ENCODE measurements at regions not wholly inside any gene's neighbourhood (a gene's known extent, or its start where the extent isn't known, plus 50 kb on each side); places are given as distances from the start of the nearest gene placed in this dataset.
"Not testable (repeated sequence)": the region's sequence is repeated elsewhere in the genome, so short reads cannot be mapped to it uniquely, and the experiment has no call there.

DNA sequence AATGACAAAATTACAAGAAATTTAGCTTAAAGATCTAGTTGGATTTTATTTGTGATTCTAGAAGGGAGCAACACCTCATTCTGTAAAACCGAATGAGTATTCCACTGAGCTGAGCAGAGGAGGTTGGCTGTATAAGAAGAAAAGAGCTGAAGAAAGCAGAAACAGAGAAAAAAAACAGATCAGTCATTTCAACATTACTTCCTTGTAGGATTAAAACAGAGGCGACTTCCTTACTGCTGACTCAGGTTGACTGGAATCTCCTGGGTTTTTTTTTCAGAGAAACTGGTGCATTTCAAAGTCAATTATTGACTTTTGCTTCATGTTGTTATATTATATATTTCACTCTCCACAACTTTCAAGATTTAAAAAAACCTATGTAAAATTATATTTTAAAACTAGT, 368.1 kb upstream of the UBE2E2 start:
- POLR2A ChIA-PET (ENCODE audit: partially characterized antibody), result no interaction called here

DNA sequence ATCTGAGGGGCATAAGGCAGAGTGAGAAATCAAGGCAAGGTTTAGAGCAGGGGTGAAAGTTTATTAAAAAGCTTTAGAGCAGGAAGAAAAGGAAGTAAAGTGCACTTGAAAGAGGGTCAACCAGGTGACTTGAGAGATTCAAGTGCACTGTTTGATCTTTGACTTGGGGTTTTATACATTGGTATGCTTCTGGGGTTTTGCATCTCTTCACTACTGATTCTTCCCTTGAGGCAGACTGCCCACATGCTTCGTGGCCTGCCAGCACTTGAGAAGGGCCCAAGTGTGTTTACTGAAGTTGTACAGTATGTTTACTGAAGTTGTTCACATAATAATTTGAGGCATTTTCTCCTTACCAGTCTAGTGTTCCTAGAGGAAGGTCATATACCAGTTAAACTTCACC, 367.0 kb upstream of the UBE2E2 start:
- POLR2A ChIA-PET (ENCODE audit: partially characterized antibody), result no interaction called here
- no peaks in the 10 kb centered on the region for H3K4me1 Mint-ChIP-seq
- Histone ChIP-seq H3K9me3 (ENCODE audit: control insufficient read depth in 1 of 2, low read length in 2 of 2) (no peaks in the 10 kb centered on the region), H3K4me1 (ENCODE audit: insufficient read depth, low read length) (no peaks in the 10 kb centered on the region), H3K36me3 (ENCODE audit: insufficient read depth, low read length) (no peaks in the 10 kb centered on the region), H3K27me3 (ENCODE audit: insufficient read depth, low read length) (no peaks in the 10 kb centered on the region), H3K27ac (ENCODE audit: low read depth, low read length) (no peak overlapping the region), H3K4me3 (ENCODE audit: low read length in 2 of 2) (no peak overlapping the region)
- no peaks in the 10 kb centered on the region for H3K36me3 Mint-ChIP-seq
- no peak overlapping the region for H3K4me3 Mint-ChIP-seq
- H3K9me3 Mint-ChIP-seq, result peaks cover 2 to 12% (median 8%) of the 10 kb centered on the region in 8 donors
- DNase-seq, result no peak
- no peaks in the 10 kb centered on the region for H3K27me3 Mint-ChIP-seq
- intact Hi-C loops (cut with micrococcal nuclease), result no loop called here
- CTCF ChIA-PET (ENCODE audit: partially characterized antibody), result no interaction called here
- no peak overlapping the region for H3K27ac Mint-ChIP-seq

More for the DNA sequence above, 368.1 kb upstream of the UBE2E2 start:
- no peak overlapping the region for H3K4me3 ChIP-seq (ENCODE audit: low read length in 2 of 2)
- Mint-ChIP-seq H3K27me3 (no peaks in the 10 kb centered on the region), H3K36me3 (no peaks in the 10 kb centered on the region), H3K9me3 (peaks cover 2 to 11% (median 5%) of the 10 kb centered on the region in 8 donors), H3K4me3 (no peak overlapping the region), H3K4me1 (no peaks in the 10 kb centered on the region), H3K27ac (no peak overlapping the region)
- CTCF ChIA-PET (ENCODE audit: partially characterized antibody), result no interaction called here
- no peak for DNase-seq
- H3K27me3 ChIP-seq (ENCODE audit: insufficient read depth, low read length), result no peaks in the 10 kb centered on the region
- no peaks in the 10 kb centered on the region for H3K36me3 ChIP-seq (ENCODE audit: insufficient read depth, low read length)
- H3K4me1 ChIP-seq (ENCODE audit: insufficient read depth, low read length), result no peaks in the 10 kb centered on the region
- H3K27ac ChIP-seq (ENCODE audit: low read depth, low read length), result no peak overlapping the region
- intact Hi-C loops (cut with micrococcal nuclease), result no loop called here
- no peaks in the 10 kb centered on the region for H3K9me3 ChIP-seq (ENCODE audit: control insufficient read depth in 1 of 2, low read length in 2 of 2)

DNA sequence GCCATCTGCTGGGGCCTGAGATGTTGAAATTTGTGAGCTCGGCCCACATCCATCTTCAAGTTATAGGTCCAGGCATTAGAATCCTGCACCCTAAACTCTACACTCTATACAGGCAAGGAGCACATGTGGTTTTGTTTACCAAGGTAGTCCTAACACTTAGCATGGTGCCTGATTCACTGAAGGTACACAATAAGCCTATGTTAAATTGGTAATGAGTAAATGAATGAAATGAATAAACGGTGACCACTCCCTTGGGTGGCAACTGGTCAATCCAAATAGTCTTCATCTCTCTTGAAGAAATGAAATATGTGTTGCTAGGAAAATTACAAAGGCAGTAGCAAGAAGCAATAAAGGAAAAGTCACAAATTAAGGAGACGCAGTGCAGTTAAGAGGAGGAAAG, 359.3 kb upstream of the UBE2E2 start:
- intact Hi-C loops (cut with micrococcal nuclease), result no loop called here
- no peaks in the 10 kb centered on the region for H3K36me3 Mint-ChIP-seq

DNA sequence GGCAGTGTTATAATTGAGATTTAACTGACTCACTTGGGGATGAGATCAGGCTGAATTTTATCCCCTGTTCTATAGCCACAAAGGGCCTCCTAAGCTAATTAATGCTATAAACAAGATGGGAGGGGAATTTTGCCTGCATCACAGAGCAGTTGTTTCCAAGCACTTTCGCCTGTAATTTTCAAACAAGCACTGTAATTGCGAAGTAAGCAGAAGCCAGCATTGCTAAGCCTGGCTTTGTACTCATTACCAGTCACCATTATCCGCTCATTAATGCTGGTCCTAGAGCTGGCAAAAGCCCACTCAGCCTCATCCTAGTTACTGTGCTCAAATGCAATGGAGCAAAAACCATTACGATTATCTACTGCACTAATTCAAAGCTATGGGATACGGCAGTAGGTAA, 356.6 kb upstream of the UBE2E2 start:
- no peaks in the 10 kb centered on the region for H3K27me3 ChIP-seq (ENCODE audit: insufficient read depth, low read length)
- no peak overlapping the region for H3K4me3 Mint-ChIP-seq
- CTCF ChIA-PET (ENCODE audit: partially characterized antibody), result no interaction called here
- H3K4me1 Mint-ChIP-seq, result no peaks in the 10 kb centered on the region
- intact Hi-C loops (cut with micrococcal nuclease), result no loop called here
- no peaks in the 10 kb centered on the region for H3K27me3 Mint-ChIP-seq
- no peaks in the 10 kb centered on the region for H3K4me1 ChIP-seq (ENCODE audit: insufficient read depth, low read length)
- H3K36me3 Mint-ChIP-seq, result no peaks in the 10 kb centered on the region
- H3K9me3 ChIP-seq (ENCODE audit: control insufficient read depth in 1 of 2, low read length in 2 of 2), result no peaks in the 10 kb centered on the region
- POLR2A ChIA-PET (ENCODE audit: partially characterized antibody), result no interaction called here
- H3K36me3 ChIP-seq (ENCODE audit: insufficient read depth, low read length), result no peaks in the 10 kb centered on the region
- H3K27ac ChIP-seq (ENCODE audit: low read depth, low read length), result no peak overlapping the region
- peaks cover 0 to 8% (median 3%) of the 10 kb centered on the region in 8 donors for H3K9me3 Mint-ChIP-seq
- DNase-seq, result no peak
- no peak overlapping the region for H3K4me3 ChIP-seq (ENCODE audit: low read length in 2 of 2)
- H3K27ac Mint-ChIP-seq, result no peak overlapping the region

More for the DNA sequence above, 359.3 kb upstream of the UBE2E2 start:
- ChIA-PET POLR2A (ENCODE audit: partially characterized antibody) (no interaction called here), CTCF (ENCODE audit: partially characterized antibody) (no interaction called here)
- Histone ChIP-seq H3K27me3 (ENCODE audit: insufficient read depth, low read length) (no peaks in the 10 kb centered on the region), H3K4me1 (ENCODE audit: insufficient read depth, low read length) (no peaks in the 10 kb centered on the region), H3K9me3 (ENCODE audit: control insufficient read depth in 1 of 2, low read length in 2 of 2) (no peaks in the 10 kb centered on the region), H3K36me3 (ENCODE audit: insufficient read depth, low read length) (no peaks in the 10 kb centered on the region), H3K27ac (ENCODE audit: low read depth, low read length) (no peak overlapping the region), H3K4me3 (ENCODE audit: low read length in 2 of 2) (no peak overlapping the region)
- Mint-ChIP-seq H3K27me3 (no peaks in the 10 kb centered on the region), H3K9me3 (peaks cover 0 to 11% (median 7%) of the 10 kb centered on the region in 8 donors), H3K4me1 (no peaks in the 10 kb centered on the region), H3K4me3 (no peak overlapping the region), H3K27ac (no peak overlapping the region)
- no peak for DNase-seq

DNA sequence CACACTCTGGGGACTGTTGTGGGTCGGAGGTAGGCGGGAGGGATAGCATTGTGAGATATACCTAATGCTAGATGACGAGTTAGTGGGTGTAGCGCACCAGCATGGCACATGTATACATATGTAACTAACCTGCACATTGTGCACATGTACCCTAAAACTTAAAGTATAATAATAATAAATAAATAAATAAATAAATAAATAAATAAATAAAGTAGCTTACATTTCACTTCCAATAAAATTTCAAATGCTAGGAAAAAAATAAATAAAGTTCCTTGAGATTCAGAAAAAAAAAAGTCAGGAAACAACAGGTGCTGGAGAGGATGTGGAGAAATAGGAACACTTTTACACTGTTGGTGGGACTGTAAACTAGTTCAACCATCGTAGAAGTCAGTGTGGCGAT, 353.5 kb upstream of the UBE2E2 start:
- CTCF ChIA-PET (ENCODE audit: partially characterized antibody); H3K4me1 ChIP-seq (ENCODE audit: insufficient read depth, low read length); H3K4me3 ChIP-seq (ENCODE audit: low read length in 2 of 2); H3K36me3 Mint-ChIP-seq; H3K9me3 Mint-ChIP-seq; H3K27ac ChIP-seq (ENCODE audit: low read depth, low read length); H3K27ac Mint-ChIP-seq; H3K4me1 Mint-ChIP-seq; DNase-seq; H3K36me3 ChIP-seq (ENCODE audit: insufficient read depth, low read length); H3K27me3 ChIP-seq (ENCODE audit: insufficient read depth, low read length); H3K9me3 ChIP-seq (ENCODE audit: control insufficient read depth in 1 of 2, low read length in 2 of 2); H3K27me3 Mint-ChIP-seq; H3K4me3 Mint-ChIP-seq; intact Hi-C loops (cut with micrococcal nuclease); POLR2A ChIA-PET (ENCODE audit: partially characterized antibody): not testable (repeated sequence)

DNA sequence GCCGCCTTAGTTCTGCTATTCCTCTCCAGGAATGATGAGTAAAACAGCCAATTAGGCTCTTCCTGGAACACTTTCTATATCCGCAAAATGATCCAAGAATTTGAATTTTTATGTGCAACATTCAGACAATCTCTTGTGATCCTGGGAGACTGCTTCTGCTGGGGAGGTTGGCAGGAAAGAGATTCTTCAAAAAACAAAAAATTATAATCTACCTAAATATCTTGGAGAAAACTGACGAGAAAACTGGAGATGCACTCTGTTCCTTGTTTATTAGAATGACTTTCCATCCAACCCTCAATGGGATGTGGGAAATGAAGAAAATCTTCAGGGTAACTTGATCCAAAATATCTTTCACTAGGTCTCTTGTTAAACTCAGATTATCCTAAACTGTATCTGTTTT, 346.3 kb upstream of the UBE2E2 start:
- ChIA-PET CTCF (ENCODE audit: partially characterized antibody) (no interaction called here), POLR2A (ENCODE audit: partially characterized antibody) (no interaction called here)
- H3K27me3 Mint-ChIP-seq, result no peaks in the 10 kb centered on the region
- Histone ChIP-seq H3K4me1 (ENCODE audit: insufficient read depth, low read length) (no peaks in the 10 kb centered on the region), H3K9me3 (ENCODE audit: control insufficient read depth in 1 of 2, low read length in 2 of 2) (no peaks in the 10 kb centered on the region), H3K36me3 (ENCODE audit: insufficient read depth, low read length) (no peaks in the 10 kb centered on the region), H3K4me3 (ENCODE audit: low read length in 2 of 2) (no peak overlapping the region), H3K27ac (ENCODE audit: low read depth, low read length) (no peak overlapping the region), H3K27me3 (ENCODE audit: insufficient read depth, low read length) (no peaks in the 10 kb centered on the region)
- H3K4me3 Mint-ChIP-seq, result no peak overlapping the region
- intact Hi-C loops (cut with micrococcal nuclease), result no loop called here
- H3K9me3 Mint-ChIP-seq, result peaks cover 0 to 5% (median 1%) of the 10 kb centered on the region in 8 donors
- no peak overlapping the region for H3K27ac Mint-ChIP-seq
- no peaks in the 10 kb centered on the region for H3K4me1 Mint-ChIP-seq
- no peaks in the 10 kb centered on the region for H3K36me3 Mint-ChIP-seq
- no peak for DNase-seq

DNA sequence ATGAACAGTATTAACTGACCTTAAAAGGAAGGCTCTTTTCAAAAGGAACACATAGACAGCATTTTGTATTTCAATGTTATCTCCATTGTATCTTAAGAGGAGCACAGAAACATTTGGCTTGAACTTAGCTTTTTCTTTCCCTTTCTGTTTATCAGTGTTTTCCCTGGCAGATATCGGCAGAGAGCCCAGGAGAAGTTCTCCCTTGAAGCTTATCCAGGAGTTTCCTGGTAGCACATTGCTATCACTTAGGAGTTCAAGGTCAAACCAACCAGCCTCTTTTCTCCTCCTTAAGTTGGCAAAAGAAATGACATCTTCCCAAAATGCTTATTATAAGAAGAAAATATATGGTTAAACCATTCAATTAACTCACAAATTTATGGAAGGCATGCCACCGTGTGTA, 344.6 kb upstream of the UBE2E2 start:
- Histone ChIP-seq H3K27me3 (ENCODE audit: insufficient read depth, low read length) (no peaks in the 10 kb centered on the region), H3K9me3 (ENCODE audit: control insufficient read depth in 1 of 2, low read length in 2 of 2) (no peaks in the 10 kb centered on the region), H3K4me1 (ENCODE audit: insufficient read depth, low read length) (no peaks in the 10 kb centered on the region), H3K27ac (ENCODE audit: low read depth, low read length) (no peak overlapping the region), H3K36me3 (ENCODE audit: insufficient read depth, low read length) (no peaks in the 10 kb centered on the region), H3K4me3 (ENCODE audit: low read length in 2 of 2) (no peak overlapping the region)
- no peaks in the 10 kb centered on the region for H3K27me3 Mint-ChIP-seq
- H3K36me3 Mint-ChIP-seq, result no peaks in the 10 kb centered on the region
- ChIA-PET CTCF (ENCODE audit: partially characterized antibody) (no interaction called here), POLR2A (ENCODE audit: partially characterized antibody) (no interaction called here)
- H3K9me3 Mint-ChIP-seq, result peaks cover 0 to 3% (median under 1%) of the 10 kb centered on the region in 8 donors
- intact Hi-C loops (cut with micrococcal nuclease), result no loop called here
- DNase-seq, result no peak
- H3K27ac Mint-ChIP-seq, result no peak overlapping the region
- H3K4me3 Mint-ChIP-seq, result no peak overlapping the region
- no peaks in the 10 kb centered on the region for H3K4me1 Mint-ChIP-seq

DNA sequence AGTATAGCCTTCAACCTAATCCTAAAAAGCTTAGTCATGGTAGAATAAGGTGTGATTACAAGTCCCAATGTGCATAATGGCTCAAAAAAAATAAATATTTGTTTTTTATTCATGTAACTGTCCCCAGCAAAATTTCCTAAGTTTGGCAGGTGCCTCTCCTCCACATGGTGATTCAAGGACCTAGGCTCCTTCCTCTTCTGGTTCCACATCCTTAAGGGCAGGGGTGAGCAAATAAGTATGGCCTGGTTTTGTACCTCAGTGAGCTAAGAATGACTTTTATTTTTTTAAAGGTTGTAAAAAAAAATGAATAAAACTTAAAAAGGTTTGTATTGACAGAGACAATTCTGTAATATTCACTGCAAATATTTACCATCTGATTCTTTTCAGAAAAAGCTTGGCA, 343.5 kb upstream of the UBE2E2 start:
- H3K9me3 ChIP-seq (ENCODE audit: control insufficient read depth in 1 of 2, low read length in 2 of 2), result no peaks in the 10 kb centered on the region
- no peak overlapping the region for H3K4me3 ChIP-seq (ENCODE audit: low read length in 2 of 2)
- no peaks in the 10 kb centered on the region for H3K27me3 ChIP-seq (ENCODE audit: insufficient read depth, low read length)
- Mint-ChIP-seq H3K9me3 (peaks cover 0 to 5% (median 0%) of the 10 kb centered on the region in 8 donors), H3K27ac (no peak overlapping the region), H3K27me3 (no peaks in the 10 kb centered on the region), H3K4me3 (no peak overlapping the region), H3K4me1 (no peaks in the 10 kb centered on the region), H3K36me3 (no peaks in the 10 kb centered on the region)
- ChIA-PET CTCF (ENCODE audit: partially characterized antibody) (no interaction called here), POLR2A (ENCODE audit: partially characterized antibody) (no interaction called here)
- no peaks in the 10 kb centered on the region for H3K36me3 ChIP-seq (ENCODE audit: insufficient read depth, low read length)
- no peak for DNase-seq
- no peaks in the 10 kb centered on the region for H3K4me1 ChIP-seq (ENCODE audit: insufficient read depth, low read length)
- intact Hi-C loops (cut with micrococcal nuclease), result no loop called here
- no peak overlapping the region for H3K27ac ChIP-seq (ENCODE audit: low read depth, low read length)
